IMR-90 (cell line): ENCODE measurements at regions not wholly inside any gene's neighbourhood (a gene's known extent, or its start where the extent isn't known, plus 50 kb on each side); places are given as distances from the start of the nearest gene placed in this dataset.

ENCODE experiments used
- BHLHE40 ChIP-seq: fragments of 150-350 bp; IDR thresholded peaks from 2 replicates; pipeline ENCODE4 v1.6.1; 2016; ENCODE audit warnings: mild to moderate bottlenecking, low read depth, low read length
- CEBPB ChIP-seq: IDR thresholded peaks from 2 replicates; pipeline ENCODE4 v1.6.1; 2012; ENCODE audit warnings: low read depth, low read length, improper control_type of control experiment
- CHD1 ChIP-seq: IDR thresholded peaks from 2 replicates; pipeline ENCODE4 v1.6.1; 2012; ENCODE audit warnings: low read depth, low read length, improper control_type of control experiment
- FOS ChIP-seq: fragments of 150-350 bp; IDR thresholded peaks from 2 replicates; pipeline ENCODE4 v1.6.1; 2016; ENCODE audit warnings: low read depth, low read length
- MAFK ChIP-seq: IDR thresholded peaks from 2 replicates; pipeline ENCODE4 v1.6.1; 2012; ENCODE audit warnings: low read depth, low read length, improper control_type of control experiment
- MAZ ChIP-seq: IDR thresholded peaks from 2 replicates; pipeline ENCODE4 v1.6.1; 2012; ENCODE audit warnings: low read depth, mild to moderate bottlenecking, low read length, improper control_type of control experiment, moderate library complexity, borderline replicate concordance
- MXI1 ChIP-seq: IDR thresholded peaks from 2 replicates; pipeline ENCODE4 v1.6.1; 2012; ENCODE audit warnings: low read depth, mild to moderate bottlenecking, low read length, moderate library complexity, borderline replicate concordance
- POLR2A ChIP-seq: IDR thresholded peaks from 2 replicates; pipeline ENCODE4 v1.6.1; 2012; ENCODE audit warnings: mild to moderate bottlenecking, low read depth, low read length
- RAD21 ChIP-seq: IDR thresholded peaks from 2 replicates; pipeline ENCODE4 v1.6.1; 2012; ENCODE audit warnings: low read length, improper control_type of control experiment
- RFX5 ChIP-seq: IDR thresholded peaks from 2 replicates; pipeline ENCODE4 v1.8.0; 2012; ENCODE audit warnings: low read depth, mild to moderate bottlenecking, low read length, moderate library complexity
- SMC3 ChIP-seq: fragments of 150-350 bp; IDR thresholded peaks from 2 replicates; pipeline ENCODE4 v1.6.1; 2016; ENCODE audit warnings: low read depth, mild to moderate bottlenecking, antibody characterized with exemption, low read length, moderate library complexity
- TF ChIP-seq, protein P1 (sequence below): conservative IDR thresholded peaks from 2 replicates; pipeline ENCODE4 v1.5.1; 2012; ENCODE audit warnings: mild to moderate bottlenecking, low read depth, low read length, improper control_type of control experiment
- TF ChIP-seq, protein P2 (sequence below): fragments of 150-350 bp; IDR thresholded peaks from 2 replicates; pipeline ENCODE4 v1.6.1; 2016; ENCODE audit warnings: low read depth, mild to moderate bottlenecking, low read length, moderate library complexity, borderline replicate concordance
- TF ChIP-seq, protein P3 (sequence below): fragments of 150-350 bp; IDR thresholded peaks from 2 replicates; pipeline ENCODE4 v1.6.1; 2017; ENCODE audit warnings: mild to moderate bottlenecking, antibody characterized with exemption, low read length, low read depth

DNA sequence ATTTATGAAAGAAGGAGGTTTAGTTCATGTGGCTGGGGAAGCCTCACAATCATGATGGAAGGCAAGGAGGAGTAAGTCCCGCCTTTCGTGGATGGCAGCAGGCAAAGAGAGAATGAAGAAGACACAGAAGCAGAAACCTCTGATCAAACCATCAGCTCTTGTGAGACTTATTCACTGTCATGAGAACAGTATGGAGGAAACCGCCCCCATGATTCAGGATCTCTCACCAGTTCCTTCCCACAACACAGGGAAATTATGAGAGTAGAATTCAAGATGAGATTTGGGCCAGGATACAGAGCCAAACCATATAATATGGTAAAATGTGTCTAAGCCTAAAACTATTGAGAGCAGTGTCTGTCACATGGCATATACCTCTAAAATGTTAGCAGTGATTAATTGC, 503.8 kb upstream of the CCDC179 start:
- TF ChIP-seq, protein P1, sequence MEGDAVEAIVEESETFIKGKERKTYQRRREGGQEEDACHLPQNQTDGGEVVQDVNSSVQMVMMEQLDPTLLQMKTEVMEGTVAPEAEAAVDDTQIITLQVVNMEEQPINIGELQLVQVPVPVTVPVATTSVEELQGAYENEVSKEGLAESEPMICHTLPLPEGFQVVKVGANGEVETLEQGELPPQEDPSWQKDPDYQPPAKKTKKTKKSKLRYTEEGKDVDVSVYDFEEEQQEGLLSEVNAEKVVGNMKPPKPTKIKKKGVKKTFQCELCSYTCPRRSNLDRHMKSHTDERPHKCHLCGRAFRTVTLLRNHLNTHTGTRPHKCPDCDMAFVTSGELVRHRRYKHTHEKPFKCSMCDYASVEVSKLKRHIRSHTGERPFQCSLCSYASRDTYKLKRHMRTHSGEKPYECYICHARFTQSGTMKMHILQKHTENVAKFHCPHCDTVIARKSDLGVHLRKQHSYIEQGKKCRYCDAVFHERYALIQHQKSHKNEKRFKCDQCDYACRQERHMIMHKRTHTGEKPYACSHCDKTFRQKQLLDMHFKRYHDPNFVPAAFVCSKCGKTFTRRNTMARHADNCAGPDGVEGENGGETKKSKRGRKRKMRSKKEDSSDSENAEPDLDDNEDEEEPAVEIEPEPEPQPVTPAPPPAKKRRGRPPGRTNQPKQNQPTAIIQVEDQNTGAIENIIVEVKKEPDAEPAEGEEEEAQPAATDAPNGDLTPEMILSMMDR = no peak
- TF ChIP-seq BHLHE40 (no peak), POLR2A (no peak), RAD21 (no peak), MAFK (no peak), SMC3 (no peak), CEBPB (no peak), FOS (no peak), MXI1 (no peak), RFX5 (no peak), CHD1 (no peak), MAZ (no peak)
- TF ChIP-seq, protein P2, sequence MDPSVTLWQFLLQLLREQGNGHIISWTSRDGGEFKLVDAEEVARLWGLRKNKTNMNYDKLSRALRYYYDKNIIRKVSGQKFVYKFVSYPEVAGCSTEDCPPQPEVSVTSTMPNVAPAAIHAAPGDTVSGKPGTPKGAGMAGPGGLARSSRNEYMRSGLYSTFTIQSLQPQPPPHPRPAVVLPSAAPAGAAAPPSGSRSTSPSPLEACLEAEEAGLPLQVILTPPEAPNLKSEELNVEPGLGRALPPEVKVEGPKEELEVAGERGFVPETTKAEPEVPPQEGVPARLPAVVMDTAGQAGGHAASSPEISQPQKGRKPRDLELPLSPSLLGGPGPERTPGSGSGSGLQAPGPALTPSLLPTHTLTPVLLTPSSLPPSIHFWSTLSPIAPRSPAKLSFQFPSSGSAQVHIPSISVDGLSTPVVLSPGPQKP = no peak
- TF ChIP-seq, protein P3, sequence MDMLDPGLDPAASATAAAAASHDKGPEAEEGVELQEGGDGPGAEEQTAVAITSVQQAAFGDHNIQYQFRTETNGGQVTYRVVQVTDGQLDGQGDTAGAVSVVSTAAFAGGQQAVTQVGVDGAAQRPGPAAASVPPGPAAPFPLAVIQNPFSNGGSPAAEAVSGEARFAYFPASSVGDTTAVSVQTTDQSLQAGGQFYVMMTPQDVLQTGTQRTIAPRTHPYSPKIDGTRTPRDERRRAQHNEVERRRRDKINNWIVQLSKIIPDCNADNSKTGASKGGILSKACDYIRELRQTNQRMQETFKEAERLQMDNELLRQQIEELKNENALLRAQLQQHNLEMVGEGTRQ = no peak
